ENCODE measurements at regions not wholly inside any gene's neighbourhood (a gene's known extent, or its start where the extent isn't known, plus 50 kb on each side); places are given as distances from the start of the nearest gene placed in this dataset.

- DNase-seq (ENCODE audit: low read depth, low spot score): no peak
These were observed 97.6 kb upstream of the SLITRK6 start for GRCh38 chr13:85896516-85897450.

DNA sequence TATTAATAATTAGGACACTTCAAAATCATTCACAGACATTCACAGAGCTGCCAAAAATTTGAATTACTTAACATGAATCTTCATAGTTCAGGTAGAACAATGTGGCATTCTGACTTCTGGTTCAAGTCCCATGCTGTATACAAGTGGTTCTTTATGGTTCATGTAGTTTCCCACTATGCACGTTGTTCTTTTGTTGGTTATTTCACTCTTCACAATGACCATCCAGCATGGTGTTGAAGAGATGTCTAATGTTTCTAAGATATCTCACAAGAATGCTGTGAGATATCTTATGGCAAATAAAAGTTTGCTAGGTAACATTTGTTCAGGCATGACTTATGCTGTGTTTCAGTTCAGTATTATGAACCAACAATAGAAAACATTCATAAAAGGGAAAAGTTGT, 88.2 kb upstream of the SLITRK6 start:
- DNase-seq (ENCODE audit: low read depth, low spot score): no peak

GRCh38 chr13:85879014-85879413, 79.8 kb upstream of the SLITRK6 start:
- DNase-seq (ENCODE audit: low read depth, low spot score): no peak

GRCh38 chr13:85864963-85865530, 65.8 kb upstream of the SLITRK6 start:
- DNase-seq (ENCODE audit: low read depth, low spot score): no peak

GRCh38 chr13:85853901-85854663, 54.9 kb upstream of the SLITRK6 start:
- no peak for DNase-seq (ENCODE audit: low read depth, low spot score)

GRCh38 chr13:85853161-85853894, 54.1 kb upstream of the SLITRK6 start:
- no peak for DNase-seq (ENCODE audit: low read depth, low spot score)
